HG02852 (cell line): ENCODE measurements at regions not wholly inside any gene's neighbourhood (a gene's known extent, or its start where the extent isn't known, plus 50 kb on each side); places are given as distances from the start of the nearest gene placed in this dataset.
A peak's percentile ranks its signal among the peaks of the same experiment; 100 is the strongest.

ENCODE experiments used
- ATAC-seq: cut with Tn5 transposase; IDR thresholded peaks from one replicate; pipeline ENCODE4 v1.9.1; 2021; ENCODE audit warnings: mild to moderate bottlenecking, moderate library complexity; ENCODE audit not compliant: unreplicated experiment

GRCh38 chr13:99652141-99652540 lies 150.9 kb downstream of the TM9SF2 start:
- no peak for ATAC-seq

GRCh38 chr13:99651016-99651415 lies 149.7 kb downstream of the TM9SF2 start:
- ATAC-seq, result no peak

GRCh38 chr13:99650410-99650809 lies 149.1 kb downstream of the TM9SF2 start:
- ATAC-seq, result no peak

- no peak for ATAC-seq
These were observed 147.7 kb downstream of the TM9SF2 start for GRCh38 chr13:99648927-99649326.

GRCh38 chr13:99648066-99648665 lies 146.9 kb downstream of the TM9SF2 start:
- no peak for ATAC-seq

- no peak for ATAC-seq
These were observed 146.3 kb downstream of the TM9SF2 start for GRCh38 chr13:99647596-99647985.

- no peak for ATAC-seq
These were observed 145.8 kb downstream of the TM9SF2 start for GRCh38 chr13:99646866-99647595.

- ATAC-seq, result no peak
These were observed 141.6 kb downstream of the TM9SF2 start for GRCh38 chr13:99642841-99643240.

- ATAC-seq, result no peak
These were observed 140.7 kb downstream of the TM9SF2 start for GRCh38 chr13:99642006-99642405.

- ATAC-seq, result no peak
These were observed 139.0 kb downstream of the TM9SF2 start for GRCh38 chr13:99640260-99640659.

GRCh38 chr13:99639126-99639525 lies 137.9 kb downstream of the TM9SF2 start:
- no peak for ATAC-seq

GRCh38 chr13:99636728-99637353 lies 135.6 kb downstream of the TM9SF2 start:
- peak; percentile 93 for ATAC-seq

- peak; percentile 6 for ATAC-seq
These were observed 135.0 kb downstream of the TM9SF2 start for GRCh38 chr13:99636306-99636705.

GRCh38 chr13:99634672-99635071 lies 133.4 kb downstream of the TM9SF2 start:
- no peak for ATAC-seq

GRCh38 chr13:99630269-99630898 lies 129.1 kb downstream of the TM9SF2 start:
- ATAC-seq, result no peak

GRCh38 chr13:99629641-99630040 lies 128.4 kb downstream of the TM9SF2 start:
- no peak for ATAC-seq

GRCh38 chr13:99628442-99628841 lies 127.2 kb downstream of the TM9SF2 start:
- no peak for ATAC-seq

- ATAC-seq, result no peak
These were observed 125.3 kb downstream of the TM9SF2 start for GRCh38 chr13:99626461-99627082.

- ATAC-seq, result no peak
These were observed 123.8 kb downstream of the TM9SF2 start for GRCh38 chr13:99624936-99625540.

- ATAC-seq, result no peak
These were observed 119.5 kb downstream of the TM9SF2 start for GRCh38 chr13:99620806-99621205.

GRCh38 chr13:99619207-99619606 lies 117.9 kb downstream of the TM9SF2 start:
- no peak for ATAC-seq
